PC-3 (cell line): ENCODE measurements at regions not wholly inside any gene's neighbourhood (a gene's known extent, or its start where the extent isn't known, plus 50 kb on each side); places are given as distances from the start of the nearest gene placed in this dataset.

Experiments
- ATAC-seq: fragments of 200-7000 bp; cut with Tn5 transposase; 2 replicates; pipeline ENCODE4 v1.9.1; 2020; ENCODE audit warnings: mild to moderate bottlenecking, moderate library complexity
- BruUV-seq: library from RNA; stranded (reverse); fragments of 400-500 nt; replicated peaks from 2 replicates; lab custom pipeline; 2021; lab: Mats Ljungman, UMichigan
- CTCF ChIA-PET: fragments of 300-600 bp; sonication (Branson Sonifier 250); formaldehyde crosslinking; loops from one replicate; lab custom pipeline; 2022; ENCODE audit warnings: antibody characterized with exemption; lab: Charles Lee
- POLR2A ChIA-PET: fragments of 300-600 bp; sonication (Branson Sonifier 250); formaldehyde crosslinking; loops from one replicate; lab custom pipeline; 2022; ENCODE audit warnings: antibody characterized with exemption; ENCODE audit not compliant: unreplicated experiment; lab: Charles Lee
- DNase-seq: peaks from one replicate; pipeline ENCODE4 v3.0.0-alpha.2; 2015
- H2AFZ ChIP-seq: fragments of 300-600 bp; sonication (generic); 2 replicates; pipeline ENCODE4 v1.6.0; 2016; ENCODE audit warnings: antibody characterized with exemption, low read length
- H3F3A ChIP-seq: fragments of 300-600 bp; sonication (generic); one replicate; pipeline ENCODE4 v1.6.0; 2017; ENCODE audit warnings: antibody characterized with exemption, low read length, control low read depth, mild to moderate bottlenecking; ENCODE audit not compliant: unreplicated experiment
- H3K27ac ChIP-seq: fragments of 300-600 bp; sonication (generic); 2 replicates; pipeline ENCODE4 v1.5.1; 2016; ENCODE audit warnings: mild to moderate bottlenecking, low read length
- H3K27me3 ChIP-seq: fragments of 300-600 bp; sonication (generic); 2 replicates; pipeline ENCODE4 v1.6.1; 2016; ENCODE audit warnings: low read length, mixed read lengths
- H3K36me3 ChIP-seq: fragments of 300-600 bp; sonication (generic); 2 replicates; pipeline ENCODE4 v1.6.1; 2016; ENCODE audit warnings: low read depth, mixed run types, low read length, mixed read lengths
- H3K4me1 ChIP-seq: fragments of 300-600 bp; sonication (generic); 2 replicates; pipeline ENCODE4 v1.5.1; 2016; ENCODE audit warnings: low read length; ENCODE audit not compliant: insufficient read depth
- H3K4me2 ChIP-seq: fragments of 300-600 bp; sonication (generic); 2 replicates; pipeline ENCODE4 v1.6.0; 2016; ENCODE audit warnings: low read length
- H3K4me3 ChIP-seq: fragments of 300-600 bp; sonication (generic); 2 replicates; pipeline ENCODE4 v1.5.1; 2016; ENCODE audit warnings: mild to moderate bottlenecking, low read length, mixed read lengths
- H3K79me2 ChIP-seq: fragments of 300-600 bp; sonication (generic); 2 replicates; pipeline ENCODE4 v1.6.1; 2017; ENCODE audit warnings: low read length, mixed read lengths
- H3K9ac ChIP-seq: fragments of 300-600 bp; sonication (generic); 2 replicates; pipeline ENCODE4 v1.6.0; 2016; ENCODE audit warnings: mild to moderate bottlenecking, low read length
- H3K9me2 ChIP-seq: fragments of 300-600 bp; sonication (generic); replicated peaks from 2 replicates; pipeline ENCODE4 v1.6.1; 2016; ENCODE audit warnings: mixed run types, low read length, mixed read lengths
- H3K9me3 ChIP-seq: fragments of 300-600 bp; sonication (generic); 2 replicates; pipeline ENCODE4 v1.6.1; 2016; ENCODE audit warnings: low read length, mixed read lengths
- H4K20me1 ChIP-seq: fragments of 300-600 bp; sonication (generic); 2 replicates; pipeline ENCODE4 v1.6.1; 2016; ENCODE audit warnings: low read length, mixed read lengths
- CTCF ChIP-seq: fragments of 300-600 bp; sonication (generic); conservative IDR thresholded peaks from 2 replicates; pipeline ENCODE4 v1.5.1; 2017; ENCODE audit warnings: antibody characterized with exemption, low read depth, mild to moderate bottlenecking, low read length
- EZH2 ChIP-seq: fragments of 300-600 bp; sonication (generic); IDR thresholded peaks from one replicate; pipeline ENCODE4 v1.6.1; 2017; ENCODE audit warnings: antibody characterized with exemption, mild to moderate bottlenecking, low read length; ENCODE audit not compliant: unreplicated experiment
- EZH2phosphoT487 ChIP-seq: fragments of 300-600 bp; sonication (generic); IDR thresholded peaks from 2 replicates; pipeline ENCODE4 v1.6.1; 2018; ENCODE audit warnings: mild to moderate bottlenecking, antibody characterized with exemption, low read length, borderline replicate concordance
- intact Hi-C: fragments of 100-400 bp; cut with micrococcal nuclease; formaldehyde crosslinking; loops from 2 replicates; pipeline ENCODE4 v1.9.0; 2023

GRCh38 chr7:33678569-33679335 lies 226.6 kb upstream of the BMPER start:
- Histone ChIP-seq H3F3A (no peaks in the 10 kb centered on the region), H3K4me1 (peaks cover 28% of the 10 kb centered on the region), H3K4me3 (no peak overlapping the region), H3K79me2 (no peaks in the 10 kb centered on the region), H4K20me1 (no peaks in the 10 kb centered on the region), H3K4me2 (no peak overlapping the region), H3K36me3 (no peaks in the 10 kb centered on the region), H3K9me3 (no peaks in the 10 kb centered on the region), H3K9ac (peak overlapping the region; percentile 72; the same call in 1 of the 2 replicates), H2AFZ (no peak overlapping the region), H3K9me2 (no peaks in the 10 kb centered on the region), H3K27me3 (no peaks in the 10 kb centered on the region), H3K27ac (peak overlapping the region; percentile 86)
- intact Hi-C loops, result loop anchor here (2.0 kb wide), 1 partner anchor 14 kb away; no protein-coding TSS in a partner anchor
- POLR2A ChIA-PET, result no interaction called here
- no peak for DNase-seq
- no TSS peak for BruUV-seq
- no peak for ATAC-seq
- TF ChIP-seq EZH2phosphoT487 (no peak), EZH2 (no peak), CTCF (no peak)
- CTCF ChIA-PET, result interaction anchor here (0.7 kb wide), 1 partner anchor 893 kb away, joined by 3 read pairs; no protein-coding TSS in a partner anchor

- ChIA-PET POLR2A (no interaction called here), CTCF (no interaction called here)
- H3K9ac ChIP-seq, result no peak overlapping the region
- no peak overlapping the region for H3K4me2 ChIP-seq
- intact Hi-C loops, result no loop called here
- peaks cover 28% of the 10 kb centered on the region for H3K4me1 ChIP-seq
- ATAC-seq (no peak), DNase-seq (no peak)
- H3F3A ChIP-seq, result no peaks in the 10 kb centered on the region
- H3K9me3 ChIP-seq, result no peaks in the 10 kb centered on the region
- H3K9me2 ChIP-seq, result no peaks in the 10 kb centered on the region
- TF ChIP-seq EZH2phosphoT487, result no peak
- TF ChIP-seq EZH2, result no peak
- TF ChIP-seq CTCF, result no peak
- H3K27ac ChIP-seq, result no peak overlapping the region
- H3K27me3 ChIP-seq, result no peaks in the 10 kb centered on the region
- H4K20me1 ChIP-seq, result no peaks in the 10 kb centered on the region
- no peaks in the 10 kb centered on the region for H3K36me3 ChIP-seq
- H3K4me3 ChIP-seq, result no peak overlapping the region
- H3K79me2 ChIP-seq, result no peaks in the 10 kb centered on the region
- no TSS peak for BruUV-seq
- no peak overlapping the region for H2AFZ ChIP-seq
Observed at GRCh38 chr7:33680682-33681081, 224.7 kb upstream of the BMPER start.

GRCh38 chr7:33685503-33685902 lies 219.8 kb upstream of the BMPER start:
- Histone ChIP-seq H3K36me3 (no peaks in the 10 kb centered on the region), H2AFZ (no peak overlapping the region), H3K9me3 (no peaks in the 10 kb centered on the region), H3K27me3 (no peaks in the 10 kb centered on the region), H3F3A (no peaks in the 10 kb centered on the region), H3K9me2 (no peaks in the 10 kb centered on the region), H3K79me2 (no peaks in the 10 kb centered on the region), H3K27ac (no peak overlapping the region), H3K4me2 (no peak overlapping the region), H3K9ac (no peak overlapping the region), H3K4me3 (no peak overlapping the region), H4K20me1 (no peaks in the 10 kb centered on the region), H3K4me1 (no peaks in the 10 kb centered on the region)
- ChIA-PET CTCF (no interaction called here), POLR2A (no interaction called here)
- no peak for TF ChIP-seq EZH2phosphoT487
- TF ChIP-seq EZH2, result no peak
- no peak for TF ChIP-seq CTCF
- no peak for DNase-seq
- intact Hi-C loops, result no loop called here
- BruUV-seq, result no TSS peak
- no peak for ATAC-seq
